ENCODE measurements at regions not wholly inside any gene's neighbourhood (a gene's known extent, or its start where the extent isn't known, plus 50 kb on each side); places are given as distances from the start of the nearest gene placed in this dataset.

GRCh38 chr12:25883026-25883916, 75.2 kb upstream of the RASSF8 start:
- peaks cover 8% of the 10 kb centered on the region for H3K36me3 Mint-ChIP-seq (ENCODE audit: low read depth)
- no peaks in the 10 kb centered on the region for H3K27me3 Mint-ChIP-seq (ENCODE audit: low read depth, poor library complexity)
- no peak overlapping the region for H3K4me3 Mint-ChIP-seq
- no peak overlapping the region for H3K27ac Mint-ChIP-seq
- DNase-seq, result no peak
- no peak for TF ChIP-seq CTCF (IDR thresholded peaks at IDR 0.05)
- peaks cover 8% of the 10 kb centered on the region for H3K4me1 Mint-ChIP-seq
- peaks cover 19% of the 10 kb centered on the region for H3K9me3 Mint-ChIP-seq

- peaks cover 8% of the 10 kb centered on the region for H3K4me1 Mint-ChIP-seq
- H3K9me3 Mint-ChIP-seq, result peaks cover 19% of the 10 kb centered on the region
- no peak overlapping the region for H3K27ac Mint-ChIP-seq
- peaks cover 8% of the 10 kb centered on the region for H3K36me3 Mint-ChIP-seq (ENCODE audit: low read depth)
- TF ChIP-seq CTCF (IDR thresholded peaks at IDR 0.05), result no peak
- DNase-seq, result no peak
- H3K4me3 Mint-ChIP-seq, result no peak overlapping the region
- no peaks in the 10 kb centered on the region for H3K27me3 Mint-ChIP-seq (ENCODE audit: low read depth, poor library complexity)
These were observed 74.2 kb upstream of the RASSF8 start for GRCh38 chr12:25884024-25884919.

GRCh38 chr12:25884920-25885234, 73.6 kb upstream of the RASSF8 start:
- TF ChIP-seq CTCF (IDR thresholded peaks at IDR 0.05), result no peak
- no peak for DNase-seq
- Mint-ChIP-seq H3K27me3 (ENCODE audit: low read depth, poor library complexity) (no peaks in the 10 kb centered on the region), H3K4me3 (no peak overlapping the region), H3K36me3 (ENCODE audit: low read depth) (peaks cover 8% of the 10 kb centered on the region), H3K4me1 (peaks cover 8% of the 10 kb centered on the region), H3K27ac (no peak overlapping the region), H3K9me3 (peaks cover 14% of the 10 kb centered on the region)

GRCh38 chr12:25886396-25886795, 72.1 kb upstream of the RASSF8 start:
- Mint-ChIP-seq H3K27ac (no peak overlapping the region), H3K4me3 (no peak overlapping the region), H3K4me1 (peaks cover 8% of the 10 kb centered on the region), H3K9me3 (peaks cover 11% of the 10 kb centered on the region), H3K27me3 (ENCODE audit: low read depth, poor library complexity) (no peaks in the 10 kb centered on the region), H3K36me3 (ENCODE audit: low read depth) (peaks cover 8% of the 10 kb centered on the region)
- no peak for TF ChIP-seq CTCF (IDR thresholded peaks at IDR 0.05)
- DNase-seq, result no peak

- Mint-ChIP-seq H3K36me3 (ENCODE audit: low read depth) (peaks cover 2% of the 10 kb centered on the region), H3K9me3 (peaks cover 3% of the 10 kb centered on the region), H3K27me3 (ENCODE audit: low read depth, poor library complexity) (no peaks in the 10 kb centered on the region), H3K27ac (peak overlapping the region; percentile 80), H3K4me1 (peaks cover 8% of the 10 kb centered on the region), H3K4me3 (no peak overlapping the region)
- no peak for DNase-seq
- TF ChIP-seq CTCF (IDR thresholded peaks at IDR 0.05), result no peak
These were observed 71.1 kb upstream of the RASSF8 start for GRCh38 chr12:25887367-25887766.

All from nephron progenitor cell (in vitro differentiated cells).